HG02973 (cell line): ENCODE measurements at regions not wholly inside any gene's neighbourhood (a gene's known extent, or its start where the extent isn't known, plus 50 kb on each side); places are given as distances from the start of the nearest gene placed in this dataset.
"Not testable (repeated sequence)": the region's sequence is repeated elsewhere in the genome, so short reads cannot be mapped to it uniquely, and the experiment has no call there.

Experiments used
- ATAC-seq: cut with Tn5 transposase; IDR thresholded peaks from one replicate; pipeline ENCODE4 v1.9.1; 2021; ENCODE audit warnings: moderate library complexity; ENCODE audit not compliant: unreplicated experiment

DNA sequence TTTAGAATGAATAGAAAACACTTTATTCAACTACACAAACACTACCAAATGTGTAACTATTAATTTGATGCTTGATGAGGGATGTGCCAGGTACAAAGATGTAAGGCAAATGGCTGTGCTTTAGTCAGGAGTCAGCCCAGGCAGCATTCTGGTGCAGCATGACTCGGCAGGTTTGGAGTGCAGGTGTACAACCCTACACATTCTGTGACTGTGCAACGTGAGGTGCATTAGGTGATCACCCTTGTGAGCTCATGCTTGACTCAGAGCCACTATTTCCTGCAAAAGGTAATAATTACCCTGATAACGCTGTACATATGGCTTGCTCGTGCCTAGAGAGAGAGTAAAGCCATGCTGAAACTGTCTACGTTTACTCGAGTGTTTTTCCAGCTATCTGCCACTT, 288.7 kb upstream of the DSEL start:
- no peak for ATAC-seq

DNA sequence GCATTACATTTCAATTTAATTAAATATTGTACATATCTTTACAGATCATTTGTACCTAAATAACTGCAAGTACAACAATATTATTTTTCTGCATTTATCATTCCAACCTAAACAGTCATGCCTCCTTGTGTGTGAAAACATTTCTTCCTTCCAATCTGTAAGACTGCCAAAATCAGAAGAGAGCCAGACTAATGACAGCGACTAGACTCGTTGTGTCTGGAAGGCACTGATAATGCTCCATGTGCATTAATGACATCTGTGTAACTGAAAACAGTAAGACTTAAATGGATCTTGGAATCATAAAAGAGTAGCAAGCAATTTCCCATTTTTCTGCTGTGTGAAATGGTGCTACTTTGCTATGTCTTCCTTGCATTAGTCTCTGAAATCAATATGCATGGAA, 278.0 kb upstream of the DSEL start:
- ATAC-seq, result no peak

DNA sequence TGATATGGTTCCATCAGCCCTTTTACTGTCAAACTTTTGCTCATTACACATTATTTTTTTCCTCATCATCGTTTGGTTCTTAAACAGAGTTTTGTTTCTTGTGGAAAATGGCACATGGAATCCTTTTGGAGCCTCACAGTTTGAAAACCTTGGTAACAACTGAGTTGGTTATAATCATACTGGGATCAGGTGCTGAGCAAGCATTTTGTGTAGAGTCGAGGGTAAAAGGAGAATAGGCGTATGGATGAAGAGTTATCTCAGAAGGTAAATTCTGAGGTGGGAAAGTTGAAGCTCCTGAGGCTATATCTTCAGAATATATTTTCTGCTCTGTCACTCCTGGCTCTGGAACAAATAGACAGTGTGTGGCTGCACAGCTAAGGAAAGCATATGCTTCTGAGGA, 274.0 kb upstream of the DSEL start:
- no peak for ATAC-seq

GRCh38 chr18:67789165-67789545, 272.6 kb upstream of the DSEL start:
- ATAC-seq, result no peak

DNA sequence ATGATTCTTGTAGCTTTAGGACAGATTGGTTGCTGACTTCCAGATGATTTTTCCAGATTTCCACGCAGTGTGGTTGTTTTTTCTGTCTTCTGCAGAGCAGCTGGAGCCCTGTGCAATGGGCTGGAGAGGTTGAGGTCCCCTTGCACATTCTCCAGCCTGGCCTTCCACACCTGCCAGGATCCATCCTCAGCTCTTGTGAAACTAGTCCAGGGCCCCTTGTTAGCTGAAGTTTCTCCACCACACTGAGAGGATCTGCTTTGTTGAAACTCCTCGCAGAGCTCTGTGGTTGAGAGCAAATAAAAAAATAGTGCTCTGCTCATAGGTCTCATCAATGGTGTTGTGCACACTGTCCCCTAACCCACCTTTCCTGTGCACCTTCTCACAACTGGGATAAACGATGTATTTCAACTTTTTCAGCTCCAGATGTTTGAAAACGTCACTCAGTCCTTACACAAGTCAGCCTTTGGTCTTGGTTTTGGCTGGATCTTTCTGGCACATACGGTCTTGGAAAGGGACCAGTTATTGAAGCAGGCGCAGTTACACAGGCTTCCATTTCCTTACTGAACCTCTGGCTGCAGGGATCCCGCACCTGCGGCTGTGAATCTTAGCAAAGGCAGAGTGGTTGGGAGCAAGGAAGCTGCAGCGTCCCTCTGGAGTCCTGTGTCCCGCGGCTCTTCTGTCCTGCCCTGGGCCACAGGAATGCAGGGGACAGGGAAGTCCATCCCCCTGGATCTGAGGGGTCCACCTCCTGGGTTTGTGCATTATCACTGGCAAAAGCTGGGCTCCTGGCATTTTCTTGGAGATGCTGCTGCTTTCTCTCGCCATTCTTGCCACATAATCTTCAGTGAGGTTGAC, 272.0 kb upstream of the DSEL start:
- ATAC-seq, result no peak

GRCh38 chr18:67783196-67783946, 266.9 kb upstream of the DSEL start:
- no peak for ATAC-seq

GRCh38 chr18:67778016-67778415, 261.5 kb upstream of the DSEL start:
- ATAC-seq, result no peak

DNA sequence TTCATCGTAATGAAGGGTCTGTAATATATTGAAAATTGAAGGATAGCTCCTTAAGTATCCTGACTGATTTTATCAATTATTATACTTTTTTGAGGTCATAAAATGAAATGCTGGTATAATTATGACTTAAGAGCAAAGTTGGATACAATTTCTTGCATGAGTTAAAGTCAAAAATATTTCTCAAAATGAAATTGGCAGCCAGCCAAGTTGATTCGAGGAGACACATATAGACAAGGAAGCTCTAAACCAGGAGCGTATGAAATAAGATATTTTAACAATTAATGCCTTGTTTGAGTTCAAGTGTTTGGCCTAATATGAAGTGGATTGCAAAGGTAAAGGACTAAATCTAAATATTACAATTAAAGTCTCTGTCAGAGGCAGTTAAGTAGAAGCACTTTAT, 260.4 kb upstream of the DSEL start:
- ATAC-seq, result no peak

- ATAC-seq, result no peak
Measured at GRCh38 chr18:67771271-67771670, 254.8 kb upstream of the DSEL start.

DNA sequence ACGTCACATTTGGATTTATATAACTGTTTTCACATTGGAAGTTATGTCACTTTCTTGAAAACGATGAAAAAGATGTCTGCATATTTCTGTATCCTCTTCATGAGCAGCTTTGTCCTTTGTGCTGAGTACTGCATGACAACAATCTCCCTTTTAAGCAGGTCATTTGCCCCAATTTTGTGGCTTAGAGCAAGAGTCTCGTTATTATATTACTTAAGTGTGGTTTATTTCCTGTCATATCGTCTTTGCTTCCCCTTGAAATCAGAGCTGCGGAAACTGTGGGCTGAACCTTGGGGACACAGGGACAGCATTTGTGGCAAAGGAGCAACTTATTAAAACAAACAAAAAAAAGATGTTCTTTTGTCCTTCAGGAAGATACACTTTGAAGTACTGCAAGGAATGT, 254.0 kb upstream of the DSEL start:
- no peak for ATAC-seq

- ATAC-seq, result no peak
Measured at GRCh38 chr18:67766930-67767329, 250.4 kb upstream of the DSEL start.

GRCh38 chr18:67752211-67752610, 235.7 kb upstream of the DSEL start:
- not testable (repeated sequence) for ATAC-seq

DNA sequence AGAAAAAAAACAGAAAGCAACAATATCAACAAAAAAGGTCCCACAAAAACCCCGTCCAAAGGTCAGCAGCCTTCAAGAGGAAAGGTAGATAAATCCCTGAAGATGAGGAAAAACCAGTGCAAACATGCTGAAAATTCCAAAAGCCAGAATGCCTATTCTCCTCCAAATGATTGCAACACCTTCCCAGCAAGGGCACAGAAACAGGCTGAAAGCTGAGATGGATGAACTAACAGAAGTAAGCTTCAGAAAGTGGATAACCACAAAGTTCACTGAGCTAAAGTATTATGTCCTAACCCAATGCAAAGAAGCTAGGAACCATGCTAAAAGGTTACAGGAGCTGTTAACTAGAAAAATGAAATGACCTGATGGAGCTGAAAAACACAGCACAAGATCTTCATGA, 226.4 kb upstream of the DSEL start:
- ATAC-seq, result no peak

- no peak for ATAC-seq
Measured at GRCh38 chr18:67742525-67742924, 226.0 kb upstream of the DSEL start.

DNA sequence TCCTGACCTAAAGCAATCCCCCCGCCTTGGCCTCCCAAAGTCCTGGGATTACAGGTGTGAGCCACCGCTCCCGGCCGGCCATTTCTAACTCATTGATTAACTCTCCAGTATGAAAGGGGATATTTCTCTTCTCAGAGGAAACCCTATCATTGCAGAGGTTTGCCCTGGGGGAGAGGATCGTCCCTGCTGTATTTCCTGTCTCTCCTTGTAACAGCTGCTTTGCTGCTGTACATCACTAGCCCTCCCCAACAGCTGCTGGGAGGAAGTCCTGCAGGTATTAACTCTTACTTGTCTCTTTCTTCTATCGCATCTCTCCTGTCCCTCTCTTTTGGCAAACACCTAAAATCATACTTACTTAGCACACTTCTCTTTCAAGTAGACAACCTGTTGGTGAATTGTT, 219.0 kb upstream of the DSEL start:
- no peak for ATAC-seq

GRCh38 chr18:67733088-67733487, 216.6 kb upstream of the DSEL start:
- no peak for ATAC-seq

DNA sequence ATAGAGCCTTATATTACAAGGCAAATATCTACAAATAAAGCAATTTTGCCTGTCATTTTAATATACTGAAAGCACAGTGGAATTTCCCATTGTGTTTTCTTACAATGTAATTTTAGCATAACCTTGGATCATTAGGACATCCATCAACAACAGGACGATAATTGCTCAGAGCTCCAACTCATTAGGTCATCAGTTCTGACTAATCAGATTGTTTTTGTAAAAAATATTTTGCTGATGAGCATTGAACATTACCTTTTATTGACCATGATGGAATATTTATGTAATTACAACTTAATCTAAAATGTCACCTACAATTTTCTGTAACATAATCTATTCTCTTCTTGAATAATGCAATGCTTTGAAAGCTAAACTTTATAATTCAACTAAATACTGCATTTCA, 215.3 kb upstream of the DSEL start:
- ATAC-seq, result no peak

DNA sequence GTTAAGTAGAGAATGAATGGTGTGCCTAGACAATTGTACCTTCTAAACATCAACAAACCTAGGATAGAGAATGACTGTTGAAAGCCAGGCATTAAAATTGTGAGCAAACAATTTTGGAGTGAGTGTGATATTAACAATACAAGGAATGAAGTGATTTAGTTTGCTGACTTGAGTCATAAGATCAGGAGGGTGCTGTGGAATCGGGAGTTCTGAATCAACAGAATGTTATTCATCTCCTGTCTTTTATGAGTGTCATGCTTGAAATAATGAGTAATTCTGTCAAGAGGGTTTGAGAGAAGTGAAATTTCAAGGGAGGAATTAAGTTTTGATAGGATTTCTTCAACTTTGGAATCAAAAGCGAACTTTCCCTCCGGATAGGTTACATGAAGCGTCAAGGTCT, 214.4 kb upstream of the DSEL start:
- ATAC-seq, result no peak

- ATAC-seq, result no peak
Measured at GRCh38 chr18:67728364-67728763, 211.8 kb upstream of the DSEL start.

DNA sequence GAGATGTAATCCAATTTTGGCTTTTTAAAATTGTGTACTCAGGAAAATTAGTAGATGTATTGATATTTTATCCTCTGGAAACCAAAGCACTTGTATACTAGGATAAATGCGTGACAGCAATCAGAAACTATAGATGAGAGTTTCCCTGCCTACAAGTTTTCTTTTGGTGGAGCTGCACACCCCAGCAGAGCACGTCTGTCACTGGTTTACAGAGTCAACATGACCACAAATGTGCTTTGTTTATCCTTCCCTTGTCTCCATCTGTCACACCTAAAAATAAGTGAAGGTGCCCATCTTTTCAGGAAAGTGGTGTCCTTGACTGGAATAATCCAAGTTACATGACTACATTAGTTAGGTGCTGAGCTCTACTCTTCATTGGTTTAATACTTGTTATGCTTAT, 210.4 kb upstream of the DSEL start:
- no peak for ATAC-seq

DNA sequence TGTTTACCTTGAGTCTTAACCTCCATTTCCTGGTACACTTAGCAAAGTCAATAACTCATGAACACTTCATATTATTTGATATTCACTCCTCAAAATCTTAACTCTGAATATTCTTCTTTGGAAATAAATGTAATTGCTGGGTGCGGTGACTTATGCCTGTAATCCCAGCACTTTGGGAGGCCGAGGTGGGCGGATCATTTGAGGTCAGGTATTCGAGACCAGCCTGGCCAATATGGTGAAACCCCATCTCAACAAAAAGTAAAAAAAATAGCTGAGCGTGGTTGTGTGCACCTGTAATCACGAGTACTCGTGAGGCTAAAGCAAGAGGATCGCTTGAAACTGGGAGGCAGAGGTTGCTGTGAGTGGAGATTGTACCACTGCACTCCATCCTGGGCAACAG, 201.3 kb upstream of the DSEL start:
- no peak for ATAC-seq

GRCh38 chr18:67715567-67715966, 199.0 kb upstream of the DSEL start:
- ATAC-seq, result no peak
